K562 (cell line): ENCODE measurements at regions not wholly inside any gene's neighbourhood (a gene's known extent, or its start where the extent isn't known, plus 50 kb on each side); places are given as distances from the start of the nearest gene placed in this dataset.

Experiments
- ATAC-seq: fragments of 200-7000 bp; cut with Tn5 transposase; 3 replicates; pipeline ENCODE4 v1.9.1; 2020; ENCODE audit warnings: moderate library complexity
- BruUV-seq: library from RNA; stranded (reverse); fragments of 400-500 nt; replicated peaks from 2 replicates; lab custom pipeline; 2021; lab: Mats Ljungman, UMichigan
- CTCF ChIA-PET: fragments of 300-600 bp; formaldehyde crosslinking; extraction: SDS; loops from one replicate; lab custom pipeline; 2021; ENCODE audit warnings: low intra/inter-chr PET ratio; lab: Yijun Ruan, JAX
- POLR2A ChIA-PET: fragments of 300-600, 350-650 bp; sonication (Branson Sonifier 250); formaldehyde crosslinking; extraction: SDS; loops from one replicate; lab custom pipeline; 2021; ENCODE audit warnings: antibody characterized with exemption, inconsistent platforms; lab: Yijun Ruan, JAX
- DNase-seq, 4 experiments: peaks; one replicate each; pipeline versions ENCODE4 v3.0.0 to v3.0.0-alpha.2; 2011 to 2018; ENCODE audit warnings: low spot score in 3 of 4, mixed read lengths in 3 of 4; ENCODE audit errors: extremely low read depth in 1 of 4
- FAIRE-seq: peaks from 2 replicates; lab custom pipeline; 2011; peaks lifted over from hg19 to GRCh38; lab: Jason Lieb, UNC
- H2AFZ ChIP-seq: 2 replicates; pipeline ENCODE4 v1.6.0; 2011; ENCODE audit warnings: low read depth, low read length, control low read depth, inconsistent platforms
- H3K27ac ChIP-seq: fragments of 200-600 bp; 3 replicates; pipeline ENCODE4 v1.8.0; 2011; ENCODE audit warnings: low read depth, mild to moderate bottlenecking, control low read depth, inconsistent platforms, low read length, moderate library complexity, mixed read lengths; ENCODE audit errors: extremely low read depth
- H3K27me3 ChIP-seq, 2 experiments: fragments of 300-600 bp in 1 of 2; 2 replicates in 1 of 2; 3 replicates in 1 of 2; pipeline versions ENCODE4 v1.6.0 to v1.8.0; 2011; ENCODE audit warnings: inconsistent platforms in 2 of 2, low read length in 2 of 2, mild to moderate bottlenecking in 1 of 2, mixed read lengths in 1 of 2, moderate library complexity in 1 of 2; ENCODE audit not compliant: control insufficient read depth in 2 of 2, insufficient read depth in 2 of 2
- H3K36me3 ChIP-seq: fragments of 300-600 bp; 3 replicates; pipeline ENCODE4 v1.8.0; 2011; ENCODE audit warnings: mild to moderate bottlenecking, low read length, inconsistent platforms; ENCODE audit not compliant: control insufficient read depth, insufficient read depth
- H3K4me1 ChIP-seq, 2 experiments: fragments of 200-600 bp in 1 of 2; replicated peaks in 1 of 2; 2 replicates in 1 of 2; 3 replicates in 1 of 2; pipeline versions ENCODE4 v1.5.1 to v1.8.0; 2011; ENCODE audit warnings: inconsistent platforms in 2 of 2, low read length in 2 of 2, mild to moderate bottlenecking in 1 of 2, mixed read lengths in 1 of 2, moderate library complexity in 1 of 2; ENCODE audit not compliant: control insufficient read depth in 2 of 2, insufficient read depth in 2 of 2
- H3K4me2 ChIP-seq: 2 replicates; pipeline ENCODE4 v1.6.1; 2011; ENCODE audit warnings: low read length, control low read depth, inconsistent platforms, mixed read lengths; ENCODE audit not compliant: insufficient read depth
- H3K4me3 ChIP-seq: fragments of 200-600 bp; sonication (generic), shearing (Covaris generic); 2 replicates; pipeline ENCODE4 v1.5.1; 2016; ENCODE audit warnings: control low read depth, inconsistent platforms
- H3K79me2 ChIP-seq: fragments of 200-600 bp; 3 replicates; pipeline ENCODE4 v1.8.0; 2011; ENCODE audit warnings: low read length, inconsistent platforms; ENCODE audit not compliant: control insufficient read depth, insufficient read depth
- H3K9ac ChIP-seq, 2 experiments: 2 replicates each; pipeline versions ENCODE4 v1.6.0 to v1.6.1; 2011; ENCODE audit warnings: low read depth in 2 of 2, low read length in 2 of 2, control low read depth in 1 of 2, inconsistent platforms in 1 of 2, mild to moderate bottlenecking in 1 of 2, mixed read lengths in 1 of 2; ENCODE audit not compliant: insufficient read depth in 1 of 2
- H3K9me1 ChIP-seq: one replicate; pipeline ENCODE4 v1.6.0; 2011; ENCODE audit warnings: inconsistent platforms, mild to moderate bottlenecking, low read length, moderate library complexity; ENCODE audit not compliant: control insufficient read depth, insufficient read depth
- H3K9me3 ChIP-seq: replicated peaks from 2 replicates; pipeline ENCODE4 v1.5.1; 2011; ENCODE audit warnings: low read depth, low read length, inconsistent platforms; ENCODE audit not compliant: control insufficient read depth, insufficient read depth
- H4K20me1 ChIP-seq: replicated peaks from 2 replicates; pipeline ENCODE4 v1.6.1; 2011; ENCODE audit warnings: low read length, inconsistent platforms, mixed read lengths; ENCODE audit not compliant: control insufficient read depth, insufficient read depth
- CEBPG ChIP-seq, 3 experiments: fragments of 200-800 bp in 1 of 3; sonication (Bioruptor generic) in 1 of 3; sonication (generic) in 1 of 3; formaldehyde crosslinking in 1 of 3; IDR thresholded peaks in 2 of 3; conservative IDR thresholded peaks in 1 of 3; 2 replicates each; pipeline versions ENCODE4 v1.6.1 to v1.8.0; 2016 to 2022; ENCODE audit warnings: missing compliant biosample characterization in 2 of 3, missing genetic modification characterization in 2 of 3, mild to moderate bottlenecking in 1 of 3, missing genetic modification reagents in 1 of 3
- CREBBP ChIP-seq: IDR thresholded peaks from one replicate; pipeline ENCODE4 v1.6.1; 2012; ENCODE audit warnings: low read depth, mild to moderate bottlenecking, control low read depth, inconsistent platforms, low read length
- ESRRA ChIP-seq: fragments of 450-650 bp; IDR thresholded peaks from 2 replicates; pipeline ENCODE4 v1.6.1; 2014; ENCODE audit warnings: low read depth, mild to moderate bottlenecking, moderate library complexity, borderline replicate concordance
- IFI16 ChIP-seq: fragments of 250-450 bp; sonication (Bioruptor Pico); IDR thresholded peaks from 2 replicates; pipeline ENCODE4 v2.1.2; 2022; ENCODE audit warnings: mild to moderate bottlenecking, inconsistent platforms
- KHSRP ChIP-seq: fragments of 450-650 bp; IDR thresholded peaks from 2 replicates; pipeline ENCODE4 v1.6.1; 2017
- MEIS2 ChIP-seq: fragments of 450-650 bp; IDR thresholded peaks from 2 replicates; pipeline ENCODE4 v1.6.1; 2014; ENCODE audit warnings: mild to moderate bottlenecking; ENCODE audit not compliant: partially characterized antibody
- NR2C2 ChIP-seq, 2 experiments: fragments of 200-800 bp in 1 of 2; sonication (Bioruptor generic) in 1 of 2; sonication (generic) in 1 of 2; formaldehyde crosslinking in 1 of 2; IDR thresholded peaks; 2 replicates each; pipeline versions ENCODE4 v1.6.1 to v1.8.0; 2016 to 2022; ENCODE audit warnings: mild to moderate bottlenecking in 1 of 2, missing compliant biosample characterization in 1 of 2, missing genetic modification characterization in 1 of 2, missing genetic modification reagents in 1 of 2
- POU5F1 ChIP-seq: fragments of 150-350 bp; IDR thresholded peaks from 2 replicates; pipeline ENCODE4 v1.6.1; 2014; ENCODE audit warnings: borderline replicate concordance, low read length, low read depth, mild to moderate bottlenecking; ENCODE audit not compliant: partially characterized antibody
- SP1 ChIP-seq: sonication (generic); formaldehyde crosslinking; IDR thresholded peaks from 2 replicates; pipeline ENCODE4 v1.8.1; 2022; ENCODE audit warnings: mild to moderate bottlenecking, missing genetic modification reagents
- SPI1 ChIP-seq: IDR thresholded peaks from 2 replicates; pipeline ENCODE4 v1.6.1; 2011; ENCODE audit warnings: low read depth, low read length, control low read depth, borderline replicate concordance
- TAF15 ChIP-seq: fragments of 200-400 bp; formaldehyde crosslinking; IDR thresholded peaks from 2 replicates; pipeline ENCODE4 v1.6.1; 2017; ENCODE audit warnings: mild to moderate bottlenecking, low read depth, low read length, moderate library complexity
- ZBTB1 ChIP-seq: sonication (generic); formaldehyde crosslinking; IDR thresholded peaks from 2 replicates; pipeline ENCODE4 v1.8.1; 2023; ENCODE audit warnings: missing genetic modification reagents, low read depth, mild to moderate bottlenecking, borderline replicate concordance
- ZC3H11A ChIP-seq: IDR thresholded peaks from 2 replicates; pipeline ENCODE4 v1.6.1; 2012; ENCODE audit warnings: low read depth, low read length, improper control_type of control experiment
- ZFP30 ChIP-seq: fragments of 250-450 bp; sonication (Bioruptor Pico); IDR thresholded peaks from 2 replicates; pipeline ENCODE4 v1.8.0; 2022; ENCODE audit warnings: moderate library complexity, mild to moderate bottlenecking, inconsistent platforms, borderline replicate concordance
- ZNF586 ChIP-seq: fragments of 450-650 bp; formaldehyde crosslinking; conservative IDR thresholded peaks from 2 replicates; pipeline ENCODE4 v1.4.0; 2020; ENCODE audit warnings: mild to moderate bottlenecking, moderate library complexity
- WGBS: fragments of 100-300 bp; shearing (Covaris generic); methylation state at CpG from one replicate; pipeline ENCODE4 v1.1.6; 2016; ENCODE audit warnings: low coverage, mixed read lengths; ENCODE audit not compliant: insufficient coverage; ENCODE audit errors: missing lambda C conversion rate; 5-methylcytosine and 5-hydroxymethylcytosine counted together
- in situ Hi-C: fragments of 300-500 bp; cut with MboI; formaldehyde crosslinking; loops from 4 replicates; pipeline ENCODE4 v1.15.0; 2018; ENCODE audit warnings: inconsistent platforms, mixed read lengths
- intact Hi-C: fragments of 100-400 bp; cut with micrococcal nuclease; formaldehyde crosslinking; loops from 2 replicates; pipeline ENCODE4 v1.14.2; 2022
- TF ChIP-seq, protein P1 (sequence below): sonication (generic); formaldehyde crosslinking; IDR thresholded peaks from 2 replicates; pipeline ENCODE4 v1.8.0; 2022; ENCODE audit warnings: mild to moderate bottlenecking, low read depth, missing genetic modification reagents
- TF ChIP-seq, protein P2 (sequence below): sonication (generic); formaldehyde crosslinking; IDR thresholded peaks from 2 replicates; pipeline ENCODE4 v1.8.1; 2023; ENCODE audit warnings: mild to moderate bottlenecking, missing genetic modification reagents, moderate library complexity
- TF ChIP-seq, protein P3 (sequence below): fragments of 250-450 bp; sonication (Bioruptor Pico); IDR thresholded peaks from 2 replicates; pipeline ENCODE4 v1.8.0; 2022; ENCODE audit warnings: inconsistent platforms

DNA sequence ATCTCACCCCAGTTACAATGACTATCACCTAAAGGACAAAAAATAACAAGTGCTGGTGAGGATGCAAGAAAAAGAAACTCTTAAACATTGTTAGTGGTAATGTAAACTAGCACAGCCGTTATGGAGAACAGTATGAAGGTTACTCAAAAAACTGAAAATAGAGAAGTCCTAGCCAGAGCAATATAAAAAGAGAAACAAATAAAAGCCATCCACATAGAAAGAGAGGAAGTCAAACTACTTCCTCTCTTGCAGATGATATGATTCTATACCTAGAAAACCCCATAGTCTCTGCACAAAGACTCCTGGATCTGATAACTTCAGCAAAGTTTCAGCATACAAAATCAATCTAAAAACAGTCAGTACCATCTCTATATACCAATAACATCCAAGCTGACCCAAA is 221.5 kb upstream of the FAM174A start:
- H4K20me1 ChIP-seq: no peaks in the 10 kb centered on the region
- ChIA-PET POLR2A (no interaction called here), CTCF (no interaction called here)
- intact Hi-C loops: no loop called here
- no peaks in the 10 kb centered on the region for H3K36me3 ChIP-seq
- WGBS: 10% methylated on average over 1 of the region's 1 CpG
- no peaks in the 10 kb centered on the region for H3K27me3 ChIP-seq
- DNase-seq: no peak
- no peak overlapping the region for H3K4me3 ChIP-seq
- BruUV-seq: no TSS peak
- no peaks in the 10 kb centered on the region for H3K9me1 ChIP-seq
- no peak for FAIRE-seq
- no peak overlapping the region for H3K27ac ChIP-seq
- H3K9ac ChIP-seq: no peak overlapping the region
- in situ Hi-C loops: no loop called here
- H3K4me2 ChIP-seq: no peak overlapping the region
- H2AFZ ChIP-seq: no peak overlapping the region
- H3K4me1 ChIP-seq: no peaks in the 10 kb centered on the region
- no peaks in the 10 kb centered on the region for H3K79me2 ChIP-seq
- 0 out of 2 replicates have a peak, but pooled peaks cover 1% of the 10 kb centered on the region for H3K9me3 ChIP-seq
- TF ChIP-seq POU5F1 (no peak), ZBTB1 (CRISPR knock-in tag) (no peak), TAF15 (no peak), SPI1 (no peak), IFI16 (CRISPR knock-in tag) (no peak), ZFP30 (no peak), NR2C2 (CRISPR knock-in tag; IDR thresholded peaks at IDR 0.05) (no peak), NR2C2 (tag; IDR thresholded peaks at IDR 0.05) (no peak), SP1 (CRISPR knock-in tag) (no peak), KHSRP (no peak), ZC3H11A (no peak), ESRRA (no peak), MEIS2 (no peak), CREBBP (no peak), CEBPG (CRISPR knock-in tag; IDR thresholded peaks at IDR 0.05) (no peak), CEBPG (tag; conservative IDR thresholded peaks at IDR 0.05 in 1 of 2, IDR thresholded peaks at IDR 0.05 in 1 of 2) (no peak), ZNF586 (CRISPR knock-in tag) (no peak)
- TF ChIP-seq, protein P1, sequence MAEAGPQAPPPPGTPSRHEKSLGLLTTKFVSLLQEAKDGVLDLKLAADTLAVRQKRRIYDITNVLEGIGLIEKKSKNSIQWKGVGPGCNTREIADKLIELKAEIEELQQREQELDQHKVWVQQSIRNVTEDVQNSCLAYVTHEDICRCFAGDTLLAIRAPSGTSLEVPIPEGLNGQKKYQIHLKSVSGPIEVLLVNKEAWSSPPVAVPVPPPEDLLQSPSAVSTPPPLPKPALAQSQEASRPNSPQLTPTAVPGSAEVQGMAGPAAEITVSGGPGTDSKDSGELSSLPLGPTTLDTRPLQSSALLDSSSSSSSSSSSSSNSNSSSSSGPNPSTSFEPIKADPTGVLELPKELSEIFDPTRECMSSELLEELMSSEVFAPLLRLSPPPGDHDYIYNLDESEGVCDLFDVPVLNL: no peak
- TF ChIP-seq, protein P2, sequence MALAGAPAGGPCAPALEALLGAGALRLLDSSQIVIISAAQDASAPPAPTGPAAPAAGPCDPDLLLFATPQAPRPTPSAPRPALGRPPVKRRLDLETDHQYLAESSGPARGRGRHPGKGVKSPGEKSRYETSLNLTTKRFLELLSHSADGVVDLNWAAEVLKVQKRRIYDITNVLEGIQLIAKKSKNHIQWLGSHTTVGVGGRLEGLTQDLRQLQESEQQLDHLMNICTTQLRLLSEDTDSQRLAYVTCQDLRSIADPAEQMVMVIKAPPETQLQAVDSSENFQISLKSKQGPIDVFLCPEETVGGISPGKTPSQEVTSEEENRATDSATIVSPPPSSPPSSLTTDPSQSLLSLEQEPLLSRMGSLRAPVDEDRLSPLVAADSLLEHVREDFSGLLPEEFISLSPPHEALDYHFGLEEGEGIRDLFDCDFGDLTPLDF (CRISPR knock-in tag): no peak
- TF ChIP-seq, protein P3, sequence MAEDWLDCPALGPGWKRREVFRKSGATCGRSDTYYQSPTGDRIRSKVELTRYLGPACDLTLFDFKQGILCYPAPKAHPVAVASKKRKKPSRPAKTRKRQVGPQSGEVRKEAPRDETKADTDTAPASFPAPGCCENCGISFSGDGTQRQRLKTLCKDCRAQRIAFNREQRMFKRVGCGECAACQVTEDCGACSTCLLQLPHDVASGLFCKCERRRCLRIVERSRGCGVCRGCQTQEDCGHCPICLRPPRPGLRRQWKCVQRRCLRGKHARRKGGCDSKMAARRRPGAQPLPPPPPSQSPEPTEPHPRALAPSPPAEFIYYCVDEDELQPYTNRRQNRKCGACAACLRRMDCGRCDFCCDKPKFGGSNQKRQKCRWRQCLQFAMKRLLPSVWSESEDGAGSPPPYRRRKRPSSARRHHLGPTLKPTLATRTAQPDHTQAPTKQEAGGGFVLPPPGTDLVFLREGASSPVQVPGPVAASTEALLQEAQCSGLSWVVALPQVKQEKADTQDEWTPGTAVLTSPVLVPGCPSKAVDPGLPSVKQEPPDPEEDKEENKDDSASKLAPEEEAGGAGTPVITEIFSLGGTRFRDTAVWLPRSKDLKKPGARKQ (CRISPR knock-in tag): no peak
- TF ChIP-seq, all 486 proteins: peak for 0
- ATAC-seq: no peak
